Testis (tissue), 2 donors: ENCODE measurements at regions not wholly inside any gene's neighbourhood (a gene's known extent, or its start where the extent isn't known, plus 50 kb on each side); places are given as distances from the start of the nearest gene placed in this dataset.

Experiments
- CTCF ChIP-seq, 3 experiments: fragments of 450-650 bp in 2 of 3; fragments of 200-600 bp in 1 of 3; sonication (generic) in 1 of 3; IDR thresholded peaks; one replicate each; pipeline ENCODE4 v1.5.1; 2016 to 2019; ENCODE audit warnings: antibody characterized with exemption in 3 of 3, mild to moderate bottlenecking in 2 of 3, moderate library complexity in 1 of 3
- POLR2A ChIP-seq: fragments of 450-650 bp; IDR thresholded peaks from one replicate; pipeline ENCODE4 v1.6.1; 2017; ENCODE audit warnings: antibody characterized with exemption, mild to moderate bottlenecking, moderate library complexity

GRCh38 chr2:19548116-19548515 is 189.7 kb upstream of the OSR1 start:
- TF ChIP-seq CTCF (IDR thresholded peaks at IDR 0.05) (no peak), POLR2A (no peak)
